ENCODE measurements at regions not wholly inside any gene's neighbourhood (a gene's known extent, or its start where the extent isn't known, plus 50 kb on each side); places are given as distances from the start of the nearest gene placed in this dataset.

DNA sequence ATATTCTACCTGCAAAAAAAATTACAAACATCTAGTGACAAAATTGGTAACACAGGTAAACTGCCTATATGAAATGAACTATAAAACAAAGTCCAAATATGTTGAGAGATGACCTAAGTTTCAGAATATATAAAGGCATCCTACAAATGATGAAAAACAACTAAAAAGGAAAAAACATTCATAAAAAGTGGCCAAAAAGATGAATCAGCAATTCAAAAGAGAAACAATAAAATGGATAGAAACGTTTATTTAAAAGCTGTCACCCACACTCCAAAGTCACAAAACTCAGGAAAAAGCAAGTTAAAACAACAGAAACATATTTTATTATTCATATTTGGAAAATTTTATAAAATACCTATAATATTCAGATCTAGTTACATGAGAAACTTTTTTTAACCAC lies 106.5 kb upstream of the DCN start:
- no peak overlapping the region for H3K9ac ChIP-seq (ENCODE audit: low read depth, low read length)
- H3K4me3 ChIP-seq (ENCODE audit: low read depth, low read length): no peak overlapping the region
- H3K9me3 ChIP-seq (ENCODE audit: control insufficient read depth, insufficient read depth, low read length): no peaks in the 10 kb centered on the region
- no peaks in the 10 kb centered on the region for H3K27me3 ChIP-seq (ENCODE audit: control insufficient read depth, insufficient read depth, low read length)
- H3K36me3 ChIP-seq (ENCODE audit: control insufficient read depth, insufficient read depth, low read length): no peaks in the 10 kb centered on the region
- no peaks in the 10 kb centered on the region for H3K4me1 ChIP-seq (ENCODE audit: control insufficient read depth, insufficient read depth, low read length)

DNA sequence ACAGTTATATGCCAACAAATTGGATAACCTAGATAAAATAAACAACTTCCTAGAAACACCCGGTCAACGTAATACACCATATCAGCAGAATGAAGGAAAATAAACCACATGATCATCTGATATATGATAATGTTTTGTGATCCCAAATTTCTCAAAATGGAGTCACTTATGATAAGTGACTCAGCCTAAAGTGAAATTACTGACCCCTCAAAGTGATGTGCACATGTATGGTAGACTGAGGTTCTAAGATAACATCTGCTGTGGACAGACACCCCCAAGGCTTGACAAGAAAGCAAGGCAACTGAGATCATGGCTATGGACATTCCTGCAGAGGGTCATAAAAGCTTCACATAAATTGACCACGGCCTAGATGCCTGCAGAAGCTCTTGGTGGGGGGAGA lies 105.1 kb upstream of the DCN start:
- no peak overlapping the region for H3K4me3 ChIP-seq (ENCODE audit: low read depth, low read length)
- no peak overlapping the region for H3K9ac ChIP-seq (ENCODE audit: low read depth, low read length)
- no peaks in the 10 kb centered on the region for H3K9me3 ChIP-seq (ENCODE audit: control insufficient read depth, insufficient read depth, low read length)
- H3K36me3 ChIP-seq (ENCODE audit: control insufficient read depth, insufficient read depth, low read length): no peaks in the 10 kb centered on the region
- no peaks in the 10 kb centered on the region for H3K4me1 ChIP-seq (ENCODE audit: control insufficient read depth, insufficient read depth, low read length)
- H3K27me3 ChIP-seq (ENCODE audit: control insufficient read depth, insufficient read depth, low read length): no peaks in the 10 kb centered on the region

DNA sequence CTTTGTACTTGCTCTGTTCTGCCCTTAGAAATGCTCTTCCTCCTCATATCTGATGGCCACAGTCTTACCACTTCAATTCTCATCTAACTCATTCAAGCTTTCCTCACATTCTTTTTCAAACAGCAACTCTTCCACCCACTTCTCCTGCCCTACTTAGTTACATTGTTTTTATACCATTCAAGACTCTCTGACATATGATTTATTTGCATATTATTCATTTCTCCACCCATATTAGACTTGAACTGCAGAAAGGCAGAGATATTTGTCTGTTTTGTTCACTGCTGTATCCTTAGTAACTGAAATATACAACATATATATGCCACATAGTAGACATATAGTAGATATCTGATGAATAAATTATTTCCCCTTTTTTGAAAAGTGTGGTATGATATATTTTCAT lies 95.5 kb upstream of the DCN start:
- Histone ChIP-seq H3K4me1 (ENCODE audit: control insufficient read depth, insufficient read depth, low read length) (peaks cover 7% of the 10 kb centered on the region), H3K36me3 (ENCODE audit: control insufficient read depth, insufficient read depth, low read length) (no peaks in the 10 kb centered on the region), H3K27me3 (ENCODE audit: control insufficient read depth, insufficient read depth, low read length) (no peaks in the 10 kb centered on the region), H3K9ac (ENCODE audit: low read depth, low read length) (no peak overlapping the region), H3K4me3 (ENCODE audit: low read depth, low read length) (no peak overlapping the region), H3K9me3 (ENCODE audit: control insufficient read depth, insufficient read depth, low read length) (no peaks in the 10 kb centered on the region)

DNA sequence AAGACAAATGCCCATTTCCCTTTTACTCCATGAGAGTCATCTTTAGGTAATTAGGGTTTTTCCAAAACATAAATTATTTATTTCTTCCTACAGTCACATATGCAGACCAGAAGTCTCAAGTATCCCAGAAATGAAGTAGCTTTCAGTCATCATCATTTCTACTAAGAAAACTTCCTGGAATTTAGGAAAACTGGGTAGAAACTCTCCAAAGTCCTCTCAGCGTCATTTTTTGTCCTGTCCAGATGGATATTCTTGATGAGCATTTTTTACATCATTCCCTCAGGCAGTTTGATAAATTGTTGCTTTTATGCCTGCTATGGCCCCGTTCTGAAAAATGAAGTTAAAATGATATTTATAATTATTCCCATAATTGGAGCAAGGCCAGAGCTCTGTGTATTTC lies 93.9 kb upstream of the DCN start:
- Histone ChIP-seq H3K36me3 (ENCODE audit: control insufficient read depth, insufficient read depth, low read length) (no peaks in the 10 kb centered on the region), H3K4me3 (ENCODE audit: low read depth, low read length) (no peak overlapping the region), H3K27me3 (ENCODE audit: control insufficient read depth, insufficient read depth, low read length) (no peaks in the 10 kb centered on the region), H3K9ac (ENCODE audit: low read depth, low read length) (no peak overlapping the region), H3K4me1 (ENCODE audit: control insufficient read depth, insufficient read depth, low read length) (peaks cover 16% of the 10 kb centered on the region), H3K9me3 (ENCODE audit: control insufficient read depth, insufficient read depth, low read length) (no peaks in the 10 kb centered on the region)

- Histone ChIP-seq H3K36me3 (ENCODE audit: control insufficient read depth, insufficient read depth, low read length) (no peaks in the 10 kb centered on the region), H3K9ac (ENCODE audit: low read depth, low read length) (no peak overlapping the region), H3K27me3 (ENCODE audit: control insufficient read depth, insufficient read depth, low read length) (no peaks in the 10 kb centered on the region), H3K9me3 (ENCODE audit: control insufficient read depth, insufficient read depth, low read length) (no peaks in the 10 kb centered on the region), H3K4me3 (ENCODE audit: low read depth, low read length) (no peak overlapping the region), H3K4me1 (ENCODE audit: control insufficient read depth, insufficient read depth, low read length) (peaks cover 16% of the 10 kb centered on the region)
These were observed 92.7 kb upstream of the DCN start for GRCh38 chr12:91275321-91275720.

GRCh38 chr12:91274916-91275315 lies 92.3 kb upstream of the DCN start:
- Histone ChIP-seq H3K4me3 (ENCODE audit: low read depth, low read length) (no peak overlapping the region), H3K9ac (ENCODE audit: low read depth, low read length) (no peak overlapping the region), H3K9me3 (ENCODE audit: control insufficient read depth, insufficient read depth, low read length) (no peaks in the 10 kb centered on the region), H3K27me3 (ENCODE audit: control insufficient read depth, insufficient read depth, low read length) (no peaks in the 10 kb centered on the region), H3K36me3 (ENCODE audit: control insufficient read depth, insufficient read depth, low read length) (no peaks in the 10 kb centered on the region), H3K4me1 (ENCODE audit: control insufficient read depth, insufficient read depth, low read length) (peaks cover 16% of the 10 kb centered on the region)

DNA sequence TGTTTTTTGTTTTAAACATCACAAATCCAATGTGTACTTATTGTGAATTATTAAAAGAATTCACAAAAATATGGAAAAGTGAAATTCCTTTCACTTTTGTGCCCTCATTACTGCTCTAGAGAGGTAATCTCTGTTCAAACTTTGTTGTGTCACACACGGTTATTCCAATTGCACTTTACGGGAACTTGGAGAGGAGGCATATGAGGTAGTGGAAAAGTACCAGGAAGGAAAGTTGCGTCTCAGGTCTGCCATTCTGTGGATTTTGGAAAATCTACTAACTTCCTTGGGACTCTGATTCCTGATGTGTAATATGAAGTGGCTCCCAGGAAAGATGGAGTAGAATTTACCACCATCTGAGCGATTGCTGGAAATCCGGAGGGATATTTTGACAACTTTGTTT lies 90.9 kb upstream of the DCN start:
- Histone ChIP-seq H3K27me3 (ENCODE audit: control insufficient read depth, insufficient read depth, low read length) (no peaks in the 10 kb centered on the region), H3K9ac (ENCODE audit: low read depth, low read length) (no peak overlapping the region), H3K36me3 (ENCODE audit: control insufficient read depth, insufficient read depth, low read length) (no peaks in the 10 kb centered on the region), H3K9me3 (ENCODE audit: control insufficient read depth, insufficient read depth, low read length) (no peaks in the 10 kb centered on the region), H3K4me1 (ENCODE audit: control insufficient read depth, insufficient read depth, low read length) (peaks cover 16% of the 10 kb centered on the region), H3K4me3 (ENCODE audit: low read depth, low read length) (no peak overlapping the region)

- H3K4me3 ChIP-seq (ENCODE audit: low read depth, low read length): no peak overlapping the region
- no peaks in the 10 kb centered on the region for H3K27me3 ChIP-seq (ENCODE audit: control insufficient read depth, insufficient read depth, low read length)
- no peaks in the 10 kb centered on the region for H3K9me3 ChIP-seq (ENCODE audit: control insufficient read depth, insufficient read depth, low read length)
- H3K4me1 ChIP-seq (ENCODE audit: control insufficient read depth, insufficient read depth, low read length): peaks cover 16% of the 10 kb centered on the region
- no peaks in the 10 kb centered on the region for H3K36me3 ChIP-seq (ENCODE audit: control insufficient read depth, insufficient read depth, low read length)
- H3K9ac ChIP-seq (ENCODE audit: low read depth, low read length): no peak overlapping the region
These were observed 89.9 kb upstream of the DCN start for GRCh38 chr12:91272461-91273063.

GRCh38 chr12:91271185-91271584 lies 88.6 kb upstream of the DCN start:
- H3K9ac ChIP-seq (ENCODE audit: low read depth, low read length): no peak overlapping the region
- H3K27me3 ChIP-seq (ENCODE audit: control insufficient read depth, insufficient read depth, low read length): no peaks in the 10 kb centered on the region
- no peaks in the 10 kb centered on the region for H3K36me3 ChIP-seq (ENCODE audit: control insufficient read depth, insufficient read depth, low read length)

DNA sequence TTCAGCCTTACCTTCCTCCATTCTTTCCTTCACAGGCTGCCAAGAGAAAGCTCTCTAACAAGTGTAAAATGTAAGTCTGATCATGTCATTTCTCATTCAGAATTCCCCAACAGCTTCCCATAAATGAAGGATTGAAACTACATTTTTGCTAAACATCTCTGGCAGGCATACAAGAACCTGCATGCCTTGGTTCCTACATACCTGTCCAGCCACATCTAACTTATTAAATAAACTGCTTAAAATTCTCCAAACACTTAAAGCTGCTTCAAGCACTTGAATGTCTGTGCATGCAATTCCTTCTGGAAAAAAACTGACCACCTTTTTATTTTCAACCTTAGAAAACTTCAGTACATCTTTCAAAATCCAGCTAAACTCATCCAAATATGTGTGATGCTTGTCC lies 84.4 kb upstream of the DCN start:
- no peaks in the 10 kb centered on the region for H3K27me3 ChIP-seq (ENCODE audit: control insufficient read depth, insufficient read depth, low read length)
- no peak overlapping the region for H3K9ac ChIP-seq (ENCODE audit: low read depth, low read length)
- no peaks in the 10 kb centered on the region for H3K36me3 ChIP-seq (ENCODE audit: control insufficient read depth, insufficient read depth, low read length)
- no peaks in the 10 kb centered on the region for H3K4me1 ChIP-seq (ENCODE audit: control insufficient read depth, insufficient read depth, low read length)
- H3K4me3 ChIP-seq (ENCODE audit: low read depth, low read length): no peak overlapping the region
- no peaks in the 10 kb centered on the region for H3K9me3 ChIP-seq (ENCODE audit: control insufficient read depth, insufficient read depth, low read length)

More at GRCh38 chr12:91271185-91271584, 88.6 kb upstream of the DCN start:
- no peak overlapping the region for H3K4me3 ChIP-seq (ENCODE audit: low read depth, low read length)
- H3K4me1 ChIP-seq (ENCODE audit: control insufficient read depth, insufficient read depth, low read length): peaks cover 16% of the 10 kb centered on the region
- H3K9me3 ChIP-seq (ENCODE audit: control insufficient read depth, insufficient read depth, low read length): no peaks in the 10 kb centered on the region

DNA sequence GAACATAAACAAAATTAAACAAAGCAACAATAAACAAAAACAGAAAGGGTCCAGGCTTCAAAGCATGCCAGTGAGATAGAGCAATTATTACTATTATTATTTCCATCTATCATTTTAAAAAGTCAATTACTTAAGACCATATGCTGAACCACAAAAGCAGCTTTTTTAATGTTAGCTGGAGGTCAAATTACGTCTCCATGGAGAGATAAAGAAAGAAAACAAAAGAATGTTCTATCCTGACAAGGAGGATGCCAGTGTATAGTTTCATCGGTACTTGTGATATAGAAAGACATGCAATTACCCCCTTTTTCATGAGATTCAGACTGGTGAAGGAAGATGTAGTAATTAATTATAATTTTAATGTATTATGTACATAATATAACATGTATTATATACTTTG lies 81.6 kb upstream of the DCN start:
- no peak overlapping the region for H3K9ac ChIP-seq (ENCODE audit: low read depth, low read length)
- no peak overlapping the region for H3K4me3 ChIP-seq (ENCODE audit: low read depth, low read length)
- no peaks in the 10 kb centered on the region for H3K27me3 ChIP-seq (ENCODE audit: control insufficient read depth, insufficient read depth, low read length)
- H3K9me3 ChIP-seq (ENCODE audit: control insufficient read depth, insufficient read depth, low read length): no peaks in the 10 kb centered on the region
- H3K4me1 ChIP-seq (ENCODE audit: control insufficient read depth, insufficient read depth, low read length): no peaks in the 10 kb centered on the region
- H3K36me3 ChIP-seq (ENCODE audit: control insufficient read depth, insufficient read depth, low read length): no peaks in the 10 kb centered on the region

DNA sequence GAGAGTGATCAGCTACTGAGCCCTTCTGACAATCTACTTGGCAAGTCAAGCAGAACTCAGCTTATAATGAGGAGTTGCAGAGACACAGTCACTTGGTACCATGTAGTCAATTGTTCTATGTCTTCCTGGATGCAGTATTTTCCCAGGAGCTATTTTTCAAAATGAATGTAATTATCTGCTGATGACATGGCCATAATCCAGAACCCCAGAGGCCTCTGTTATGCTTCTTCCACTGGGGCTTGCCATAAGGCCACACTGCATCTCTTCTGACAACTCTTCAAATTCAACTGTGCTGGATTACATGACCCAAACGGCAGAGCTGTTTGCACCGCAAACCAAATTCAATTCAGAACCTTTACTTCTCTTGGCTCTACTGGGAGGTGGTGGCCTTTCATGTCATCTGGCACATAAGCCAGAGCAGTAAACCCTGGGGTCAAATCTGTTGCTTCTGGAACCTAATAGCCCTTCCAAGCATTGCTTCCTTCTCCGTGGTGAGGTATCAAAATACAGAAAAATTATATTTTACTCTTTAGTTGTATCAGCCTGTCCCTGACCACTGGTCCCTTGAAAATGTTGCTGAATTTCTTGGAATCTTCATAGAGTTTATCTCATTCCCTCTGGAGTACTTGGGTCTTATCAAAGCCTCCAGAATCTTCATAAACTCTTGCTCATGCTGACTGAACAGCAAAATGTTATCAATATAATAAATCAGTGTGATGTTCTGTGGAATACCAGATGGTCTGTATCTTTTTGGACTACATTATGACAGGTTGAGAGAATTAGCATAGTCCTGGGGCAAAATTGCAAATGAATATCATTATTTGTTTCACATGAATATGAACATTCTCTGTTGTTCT lies 79.4 kb upstream of the DCN start:
- Histone ChIP-seq H3K36me3 (ENCODE audit: control insufficient read depth, insufficient read depth, low read length) (no peaks in the 10 kb centered on the region), H3K4me3 (ENCODE audit: low read depth, low read length) (no peak overlapping the region)

More for the DNA sequence above, 79.4 kb upstream of the DCN start:
- Histone ChIP-seq H3K4me1 (ENCODE audit: control insufficient read depth, insufficient read depth, low read length) (no peaks in the 10 kb centered on the region), H3K9ac (ENCODE audit: low read depth, low read length) (no peak overlapping the region), H3K9me3 (ENCODE audit: control insufficient read depth, insufficient read depth, low read length) (no peaks in the 10 kb centered on the region), H3K27me3 (ENCODE audit: control insufficient read depth, insufficient read depth, low read length) (no peaks in the 10 kb centered on the region)

All from iPS-15b (cell line).